Stimulated activated CD8-positive, alpha-beta memory T cell treated with anti-CD3 and anti-CD28 coated beads, Interleukin-2, amount 100 ng/mL, for 1 hour (primary cell): ENCODE measurements at regions not wholly inside any gene's neighbourhood (a gene's known extent, or its start where the extent isn't known, plus 50 kb on each side); places are given as distances from the start of the nearest gene placed in this dataset.
"Not testable (repeated sequence)": the region's sequence is repeated elsewhere in the genome, so short reads cannot be mapped to it uniquely, and the experiment has no call there.

Experiments
- DNase-seq, 2 donors: peaks; one replicate each; pipeline ENCODE4 v3.0.0-alpha.2; 2020; ENCODE audit warnings: low read depth in 2 of 2

GRCh38 chr3:124633524-124633923 lies 96.7 kb upstream of the UMPS start:
- no peak for DNase-seq

DNA sequence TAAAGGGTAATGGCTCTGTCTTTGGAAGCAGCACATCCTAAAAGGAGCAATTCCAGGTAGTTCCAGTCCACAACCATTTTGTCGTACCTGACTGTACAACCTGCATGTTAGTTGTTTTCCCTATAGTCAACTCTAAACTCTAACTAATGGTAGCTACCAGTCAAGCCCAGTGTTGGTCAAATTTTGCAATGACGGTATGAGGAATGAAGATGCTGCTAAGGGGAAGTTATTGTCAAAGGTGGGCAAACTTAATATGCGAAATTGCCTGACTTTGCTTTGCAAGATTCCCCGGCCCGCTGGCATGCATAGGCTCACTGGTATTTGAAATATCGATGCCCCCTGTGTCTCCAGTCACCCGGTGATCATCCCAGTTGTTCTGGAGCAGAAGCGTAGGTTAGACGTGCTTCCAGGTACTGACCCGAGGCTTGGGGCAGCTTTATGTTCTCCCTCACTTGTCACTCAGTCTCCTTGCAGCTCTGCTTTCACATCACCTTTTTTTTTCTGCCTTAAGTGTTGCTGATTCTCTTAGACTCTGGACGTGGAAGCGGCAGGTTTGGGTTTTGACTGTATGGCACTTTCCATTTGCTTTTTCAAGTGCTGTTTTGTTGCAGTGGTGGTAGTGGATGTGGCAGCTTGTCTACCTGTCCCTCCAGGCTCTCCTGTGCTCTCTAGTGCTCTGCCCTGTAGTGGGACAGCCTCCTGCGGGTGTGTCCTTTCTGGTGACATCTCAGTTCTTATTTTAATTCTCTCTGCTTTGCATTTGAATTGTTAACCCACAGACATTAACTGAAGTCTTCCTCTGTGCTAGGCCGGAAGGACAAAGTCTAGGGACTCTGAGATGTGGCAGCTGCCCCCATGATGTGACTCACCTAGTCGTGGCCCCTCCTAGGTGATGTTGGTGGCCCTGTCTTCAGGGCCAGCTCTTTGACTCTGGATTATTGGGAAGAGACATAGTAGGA lies 95.8 kb upstream of the UMPS start:
- DNase-seq: no peak

- no peak for DNase-seq
These were observed 95.1 kb upstream of the UMPS start for GRCh38 chr3:124635169-124635539.

GRCh38 chr3:124636101-124636862 lies 94.0 kb upstream of the UMPS start:
- no peak for DNase-seq

- DNase-seq: no peak
These were observed 93.4 kb upstream of the UMPS start for GRCh38 chr3:124636863-124637296.

- no peak for DNase-seq
These were observed 90.6 kb upstream of the UMPS start for GRCh38 chr3:124639406-124640237.

DNA sequence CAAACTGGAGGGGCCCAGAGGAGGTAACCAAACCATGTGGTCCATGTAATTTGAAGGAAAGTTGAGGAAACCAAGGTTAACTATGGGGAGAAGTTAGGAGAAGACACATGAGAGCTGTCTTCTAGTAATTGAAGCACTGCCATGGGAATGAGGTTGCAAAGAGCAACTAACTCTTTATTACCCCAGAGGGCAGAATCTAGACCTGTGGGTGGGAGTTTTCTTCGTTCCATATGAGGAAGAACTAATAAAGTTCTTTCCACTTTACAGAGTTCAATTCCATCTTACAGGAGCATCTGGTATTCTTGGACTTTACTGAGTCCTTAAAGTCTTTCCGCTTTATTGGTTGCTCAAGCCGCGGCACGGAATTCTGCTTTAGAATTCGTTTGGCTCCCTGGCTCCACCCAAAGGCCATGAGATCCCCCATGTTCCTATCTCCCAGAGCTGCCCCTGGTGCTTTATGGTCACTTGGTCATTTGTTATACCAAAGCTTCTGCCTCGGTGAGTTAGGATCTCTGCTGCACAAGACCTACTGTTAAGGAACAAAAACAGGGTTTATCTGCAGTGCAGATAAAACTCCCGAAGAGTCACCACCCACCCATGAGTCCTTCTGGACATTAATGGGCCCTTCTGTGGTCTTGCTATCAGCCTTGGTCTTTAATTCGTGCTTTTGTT lies 89.5 kb upstream of the UMPS start:
- DNase-seq: no peak

GRCh38 chr3:124643453-124643852 lies 86.8 kb upstream of the UMPS start:
- no peak for DNase-seq

DNA sequence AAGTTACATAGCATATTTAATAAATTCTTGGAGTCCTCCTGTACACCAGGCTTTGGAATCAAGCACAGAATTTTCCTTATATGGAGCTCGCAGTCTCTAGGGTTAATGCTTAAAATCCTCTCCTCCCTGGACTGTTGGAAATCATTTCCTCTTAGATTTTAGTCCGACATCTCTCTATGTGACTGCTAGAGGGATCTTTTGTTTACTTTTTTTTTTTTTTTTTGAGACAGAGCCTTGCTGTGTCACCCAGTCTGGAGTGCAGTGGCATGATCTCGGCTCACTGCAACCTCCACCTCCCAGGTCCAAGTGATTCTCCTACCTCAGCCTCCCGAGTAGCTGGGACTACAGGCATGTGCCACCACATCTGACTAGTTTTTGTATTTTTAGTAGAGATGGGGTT lies 84.1 kb upstream of the UMPS start:
- not testable (repeated sequence) for DNase-seq

- DNase-seq: no peak
These were observed 81.7 kb upstream of the UMPS start for GRCh38 chr3:124648551-124648950.

GRCh38 chr3:124650798-124651197 lies 79.5 kb upstream of the UMPS start:
- no peak for DNase-seq

- not testable (repeated sequence) for DNase-seq
These were observed 78.8 kb upstream of the UMPS start for GRCh38 chr3:124651416-124651815.

DNA sequence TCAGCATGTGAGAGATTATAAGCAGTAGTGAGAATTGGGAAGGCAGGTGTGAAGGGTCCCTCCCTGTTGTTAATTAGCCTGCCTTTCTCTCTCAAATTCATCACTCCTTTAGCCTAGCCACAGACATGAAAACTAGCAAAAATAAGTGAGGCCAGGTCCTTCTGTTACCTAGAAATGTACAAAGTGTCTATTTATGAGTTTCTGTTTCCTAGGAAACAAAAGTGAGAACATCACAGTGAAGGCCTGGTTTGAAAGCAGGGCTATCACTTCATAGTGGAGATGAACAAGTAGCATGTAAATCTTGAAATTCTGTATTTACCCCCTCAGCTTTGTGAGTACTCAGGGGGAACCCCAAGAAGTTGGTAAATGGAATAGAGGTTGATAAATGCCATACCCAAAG lies 78.2 kb upstream of the UMPS start:
- no peak for DNase-seq

DNA sequence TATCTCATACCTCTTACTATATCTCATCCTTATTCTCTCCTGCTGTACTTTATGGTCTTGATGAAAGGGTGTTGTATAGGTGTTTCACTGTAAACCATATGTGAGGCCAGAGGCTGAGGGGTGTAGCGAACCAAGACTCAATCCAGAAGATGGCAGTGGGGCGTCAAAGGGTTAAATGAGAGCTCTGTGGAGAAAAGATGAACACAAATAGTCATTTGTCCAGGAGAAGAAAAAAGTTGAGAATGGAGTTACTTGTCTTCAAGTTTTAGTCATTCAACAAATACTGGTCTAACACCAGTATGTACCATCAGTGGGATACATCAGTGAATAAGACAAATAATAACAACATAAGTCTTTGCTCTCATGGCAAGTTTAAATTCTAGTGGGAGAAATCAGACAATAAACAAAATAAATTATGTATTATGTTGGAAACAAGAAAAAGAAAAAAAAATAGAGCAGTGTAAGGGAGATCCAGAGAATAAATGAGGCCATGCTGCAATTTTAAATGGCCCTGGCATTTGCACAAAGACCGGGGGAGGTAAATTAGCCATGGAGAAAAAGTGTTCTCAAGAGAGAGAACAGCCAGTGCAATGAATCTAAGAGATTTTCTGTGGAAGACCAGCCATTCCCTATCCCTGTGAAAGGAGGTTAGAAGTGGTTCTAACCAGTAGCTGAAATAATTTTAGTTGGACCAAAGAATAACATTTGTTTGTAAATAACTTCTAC lies 77.0 kb upstream of the UMPS start:
- no peak for DNase-seq

- no peak for DNase-seq
These were observed 76.3 kb upstream of the UMPS start for GRCh38 chr3:124653797-124654469.

- no peak for DNase-seq
These were observed 75.8 kb upstream of the UMPS start for GRCh38 chr3:124654470-124654845.

DNA sequence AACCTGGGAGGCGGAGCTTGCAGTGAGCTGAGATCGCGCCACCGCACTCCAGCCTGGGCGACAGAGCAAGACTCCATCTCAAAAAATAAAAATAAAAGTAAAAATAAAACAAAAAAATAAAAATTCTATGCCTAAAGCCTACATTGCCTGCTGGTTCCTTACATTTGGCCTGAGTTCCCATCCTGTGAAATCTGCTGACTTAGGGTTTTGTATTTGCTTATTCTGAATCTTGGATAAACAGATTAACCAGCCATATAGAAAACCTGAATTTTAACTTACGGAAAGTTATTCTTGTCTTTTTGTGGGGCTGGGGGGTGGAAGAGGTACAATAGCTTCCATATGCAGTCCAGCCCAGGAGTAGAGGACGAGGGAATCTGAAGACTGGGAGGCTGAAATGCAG lies 73.7 kb upstream of the UMPS start:
- no peak for DNase-seq

- DNase-seq: no peak
These were observed 73.1 kb upstream of the UMPS start for GRCh38 chr3:124657138-124657537.

DNA sequence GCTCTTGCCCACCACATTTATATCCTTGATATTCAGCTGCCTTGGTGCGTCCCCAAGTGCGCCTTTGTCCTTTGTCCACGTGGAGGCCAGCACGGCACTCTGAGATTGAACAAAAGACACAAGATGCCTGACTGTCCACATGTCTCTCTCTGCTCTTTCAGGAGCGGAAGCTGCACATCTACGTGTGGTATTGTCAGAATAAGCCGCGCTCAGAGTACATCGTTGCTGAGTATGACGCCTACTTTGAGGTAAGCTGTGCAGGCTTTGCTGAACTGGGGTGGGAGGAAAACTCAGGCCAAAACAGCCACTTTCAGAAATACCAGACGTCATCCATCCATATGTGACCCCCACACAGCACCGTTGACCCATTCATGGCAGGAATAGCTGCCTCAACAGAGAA lies 72.0 kb upstream of the UMPS start:
- DNase-seq: no peak

GRCh38 chr3:124659175-124659574 lies 71.1 kb upstream of the UMPS start:
- no peak for DNase-seq
